Stimulated activated naive B cell treated with anti-CD40 and anti-IgM and Interleukin-4, amounts not matched to agents 10 μg/mL and 1 μg/mL and 100 μg/mL, for 72 hours (primary cell): ENCODE measurements at regions not wholly inside any gene's neighbourhood (a gene's known extent, or its start where the extent isn't known, plus 50 kb on each side); places are given as distances from the start of the nearest gene placed in this dataset.

Source experiments
- ATAC-seq, 2 donors: fragments of 150-1000 bp; cut with Tn5 transposase; replicated peaks; 2 replicates each; pipeline ENCODE4 v1.10.0; 2021; ENCODE audit warnings: moderate library complexity in 1 of 2
- DNase-seq: peaks from one replicate; pipeline ENCODE4 v3.0.0; 2021
- H3K27ac Mint-ChIP-seq: one replicate; pipeline ENCODE4 v1.8.0; 2022; ENCODE audit warnings: mild to moderate bottlenecking, mixed read lengths
- H3K27me3 Mint-ChIP-seq, 2 donors: one replicate each; pipeline ENCODE4 v1.8.0; 2022; ENCODE audit warnings: mixed read lengths in 2 of 2
- H3K36me3 Mint-ChIP-seq, 2 donors: one replicate each; pipeline ENCODE4 v1.8.0; 2022; ENCODE audit warnings: mixed read lengths in 2 of 2, mild to moderate bottlenecking in 1 of 2
- H3K4me1 Mint-ChIP-seq, 2 donors: one replicate each; pipeline ENCODE4 v1.8.0; 2022; ENCODE audit warnings: mixed read lengths in 2 of 2, mild to moderate bottlenecking in 1 of 2
- H3K4me3 Mint-ChIP-seq, 2 donors: one replicate each; pipeline ENCODE4 v1.8.0; 2022; ENCODE audit warnings: mild to moderate bottlenecking in 2 of 2, mixed read lengths in 2 of 2, moderate library complexity in 1 of 2
- H3K9me3 Mint-ChIP-seq, 2 donors: one replicate each; pipeline ENCODE4 v1.8.0; 2022; ENCODE audit warnings: mixed read lengths in 2 of 2, mild to moderate bottlenecking in 1 of 2

DNA sequence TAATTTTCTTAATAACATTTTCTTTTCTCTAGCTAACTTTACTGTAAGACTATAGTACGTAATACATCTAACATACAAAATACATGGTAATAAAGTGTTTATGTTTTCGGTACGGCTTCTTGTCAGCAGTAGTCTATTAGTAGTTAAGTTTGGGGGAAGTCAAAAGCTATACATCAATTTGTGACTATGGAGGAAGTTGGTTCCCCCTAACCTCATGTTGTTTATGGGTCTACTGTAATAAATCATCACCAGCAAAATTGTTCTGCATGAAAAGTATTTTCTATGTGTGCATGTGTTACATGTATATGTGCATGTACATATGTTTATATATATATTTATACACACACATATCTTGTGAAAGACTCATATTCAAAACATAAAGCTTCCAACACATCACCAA lies 303.0 kb downstream of the TRIB2 start:
- Mint-ChIP-seq H3K9me3 (peaks cover 0 to 4% of the 10 kb centered on the region in 2 donors), H3K4me3 (no peak overlapping the region), H3K27me3 (peaks cover 15 to 26% of the 10 kb centered on the region in 2 donors), H3K4me1 (peaks cover 1 to 8% of the 10 kb centered on the region in 2 donors), H3K27ac (no peak overlapping the region), H3K36me3 (no peaks in the 10 kb centered on the region)
- no peak for DNase-seq
- no peak for ATAC-seq

DNA sequence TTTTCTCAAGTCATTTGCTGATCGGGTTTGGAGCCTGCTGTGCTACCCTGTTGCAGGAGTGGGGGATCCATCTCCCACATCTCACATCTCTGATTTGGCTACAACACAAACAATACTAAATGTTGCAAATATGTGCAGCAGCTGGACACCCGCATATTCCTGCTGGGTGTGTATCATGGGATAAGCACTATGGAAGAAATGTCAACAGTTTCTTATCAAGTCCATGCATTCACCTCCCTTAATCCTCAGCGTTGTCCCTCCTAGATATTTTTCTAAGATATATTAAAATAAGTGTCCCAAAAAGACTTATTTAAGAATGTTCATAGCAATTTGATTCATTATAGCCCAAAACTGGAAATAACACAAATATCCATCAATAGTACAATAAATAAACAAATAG lies 303.7 kb downstream of the TRIB2 start:
- peaks cover 14 to 26% of the 10 kb centered on the region in 2 donors for H3K27me3 Mint-ChIP-seq
- DNase-seq (no peak), ATAC-seq (no peak)
- H3K4me3 Mint-ChIP-seq = no peak overlapping the region
- H3K4me1 Mint-ChIP-seq = peaks cover 1 to 8% of the 10 kb centered on the region in 2 donors
- no peaks in the 10 kb centered on the region for H3K36me3 Mint-ChIP-seq
- H3K9me3 Mint-ChIP-seq = peaks cover 0 to 4% of the 10 kb centered on the region in 2 donors
- no peak overlapping the region for H3K27ac Mint-ChIP-seq

DNA sequence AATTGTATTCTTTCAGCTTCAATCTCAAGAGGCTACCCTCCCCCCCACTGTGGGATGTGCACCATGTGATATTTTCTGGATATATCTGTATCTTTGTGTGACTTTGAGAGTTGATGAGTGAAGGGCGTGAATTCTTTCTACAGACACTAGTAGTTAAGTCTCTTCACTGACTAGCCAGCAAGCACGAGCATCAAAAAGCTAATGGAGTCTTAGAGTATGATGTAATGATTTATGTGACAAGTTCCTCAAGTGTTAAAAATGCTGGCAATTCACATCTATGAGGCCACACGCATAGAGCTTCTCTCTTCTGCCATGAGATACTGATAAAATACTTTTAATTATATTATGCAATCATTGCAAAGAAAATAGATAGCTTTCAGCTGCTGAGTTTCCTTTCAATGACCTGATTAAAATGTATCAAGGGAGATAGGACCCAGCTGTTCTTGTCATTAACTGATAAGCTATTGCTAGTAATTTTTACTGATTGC lies 304.8 kb downstream of the TRIB2 start:
- DNase-seq (no peak), ATAC-seq (no peak)
- no peak overlapping the region for H3K4me3 Mint-ChIP-seq
- H3K27ac Mint-ChIP-seq = no peak overlapping the region
- peaks cover 17 to 18% of the 10 kb centered on the region in 2 donors for H3K27me3 Mint-ChIP-seq
- H3K4me1 Mint-ChIP-seq = peaks cover 1 to 8% of the 10 kb centered on the region in 2 donors
- no peaks in the 10 kb centered on the region for H3K36me3 Mint-ChIP-seq
- H3K9me3 Mint-ChIP-seq = peaks cover 0 to 4% of the 10 kb centered on the region in 2 donors

DNA sequence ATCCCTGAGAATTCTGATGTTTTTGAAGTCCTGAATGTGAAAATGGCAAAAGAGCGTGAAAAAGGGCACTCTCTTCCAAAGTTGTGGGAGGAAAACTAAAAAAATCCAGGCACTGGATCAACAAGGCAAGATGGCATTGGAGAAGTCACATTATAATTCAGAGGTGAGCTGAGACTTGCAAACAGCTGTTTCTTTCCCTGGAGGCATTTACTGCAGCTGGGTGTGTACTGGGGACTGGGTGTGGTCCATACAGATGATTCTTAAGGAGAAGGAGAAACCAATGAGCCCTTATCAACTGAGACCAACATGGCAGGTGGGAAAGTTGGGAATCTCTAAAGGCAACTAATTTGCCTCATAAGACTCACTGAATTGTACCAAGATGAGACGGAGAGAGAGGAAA lies 313.9 kb downstream of the TRIB2 start:
- DNase-seq (no peak), ATAC-seq (no peak)
- Mint-ChIP-seq H3K4me1 (no peaks in the 10 kb centered on the region), H3K27me3 (peaks cover 2 to 22% of the 10 kb centered on the region in 2 donors), H3K9me3 (no peaks in the 10 kb centered on the region), H3K27ac (no peak overlapping the region), H3K36me3 (no peaks in the 10 kb centered on the region), H3K4me3 (no peak overlapping the region)

DNA sequence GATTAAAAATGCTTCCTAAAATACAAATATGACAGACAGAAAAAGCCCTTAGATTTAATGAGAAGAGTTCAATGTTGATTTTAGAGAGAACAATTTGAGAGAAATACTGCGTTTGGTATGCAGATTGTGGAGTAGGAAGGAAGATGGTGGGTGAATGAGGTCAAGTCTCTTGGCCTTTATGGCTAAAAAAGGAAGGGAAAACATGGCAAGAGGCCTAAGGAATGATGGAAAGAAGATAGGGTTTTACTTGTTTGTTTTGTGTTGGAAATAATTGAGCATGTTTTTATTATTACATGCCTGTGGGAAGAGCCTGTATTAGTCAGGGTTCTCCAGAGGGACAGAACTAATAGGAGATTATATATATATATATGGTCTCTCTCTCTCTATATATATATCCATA lies 318.1 kb downstream of the TRIB2 start:
- no peaks in the 10 kb centered on the region for H3K4me1 Mint-ChIP-seq
- H3K27ac Mint-ChIP-seq = no peak overlapping the region
- no peaks in the 10 kb centered on the region for H3K36me3 Mint-ChIP-seq
- no peaks in the 10 kb centered on the region for H3K9me3 Mint-ChIP-seq
- no peak for DNase-seq
- no peak for ATAC-seq
- no peak overlapping the region for H3K4me3 Mint-ChIP-seq
- peaks cover 11 to 15% of the 10 kb centered on the region in 2 donors for H3K27me3 Mint-ChIP-seq

DNA sequence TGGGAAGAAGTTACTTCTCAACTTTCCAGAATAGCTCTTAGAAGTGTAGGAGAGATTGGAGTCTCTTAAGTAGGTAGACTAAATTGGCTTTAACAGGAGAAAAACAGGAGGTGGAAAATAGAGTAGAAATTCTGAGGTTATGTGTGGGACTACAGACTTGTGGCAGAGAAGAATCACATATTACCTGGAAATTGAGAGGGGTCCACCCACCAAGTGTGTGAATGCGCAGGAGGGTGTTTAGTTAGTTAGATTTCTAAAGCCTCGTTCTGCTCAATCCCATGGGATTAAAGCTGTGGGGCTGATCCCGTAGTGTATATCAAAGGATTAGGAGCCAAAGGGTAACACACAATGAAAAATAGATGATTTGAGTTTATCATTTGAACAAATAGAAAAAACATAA lies 319.1 kb downstream of the TRIB2 start:
- ATAC-seq (no peak), DNase-seq (no peak)
- Mint-ChIP-seq H3K36me3 (peaks cover 0 to 4% of the 10 kb centered on the region in 2 donors), H3K27ac (no peak overlapping the region), H3K27me3 (peaks cover 14 to 17% of the 10 kb centered on the region in 2 donors), H3K4me1 (no peaks in the 10 kb centered on the region), H3K4me3 (no peak overlapping the region), H3K9me3 (peaks cover 3 to 4% of the 10 kb centered on the region in 2 donors)

DNA sequence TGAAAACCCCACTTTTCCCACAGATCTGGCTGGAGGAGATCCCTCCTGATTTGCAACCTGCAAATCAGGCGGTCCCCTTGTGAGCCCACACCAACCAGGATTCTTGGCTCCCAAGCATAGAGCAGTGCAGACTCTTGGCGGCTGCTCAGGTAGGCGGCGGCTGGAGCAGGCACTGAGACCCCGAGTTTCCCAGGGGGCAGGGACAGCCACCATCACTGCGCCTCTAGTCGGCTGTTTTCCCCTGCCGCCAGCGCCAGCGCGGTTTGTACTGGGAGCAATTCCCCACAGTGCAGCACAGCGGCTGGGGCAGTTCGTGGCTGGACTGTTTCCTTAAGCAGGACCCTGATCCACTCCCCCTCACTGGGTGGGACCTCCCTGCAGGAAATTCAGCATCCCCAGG lies 323.3 kb downstream of the TRIB2 start:
- Mint-ChIP-seq H3K4me3 (no peak overlapping the region), H3K9me3 (peaks cover 10 to 15% of the 10 kb centered on the region in 2 donors), H3K4me1 (no peaks in the 10 kb centered on the region), H3K36me3 (peaks cover 0 to 10% of the 10 kb centered on the region in 2 donors), H3K27ac (no peak overlapping the region), H3K27me3 (peaks cover 35 to 59% of the 10 kb centered on the region in 2 donors)
- ATAC-seq (no peak), DNase-seq (no peak)

DNA sequence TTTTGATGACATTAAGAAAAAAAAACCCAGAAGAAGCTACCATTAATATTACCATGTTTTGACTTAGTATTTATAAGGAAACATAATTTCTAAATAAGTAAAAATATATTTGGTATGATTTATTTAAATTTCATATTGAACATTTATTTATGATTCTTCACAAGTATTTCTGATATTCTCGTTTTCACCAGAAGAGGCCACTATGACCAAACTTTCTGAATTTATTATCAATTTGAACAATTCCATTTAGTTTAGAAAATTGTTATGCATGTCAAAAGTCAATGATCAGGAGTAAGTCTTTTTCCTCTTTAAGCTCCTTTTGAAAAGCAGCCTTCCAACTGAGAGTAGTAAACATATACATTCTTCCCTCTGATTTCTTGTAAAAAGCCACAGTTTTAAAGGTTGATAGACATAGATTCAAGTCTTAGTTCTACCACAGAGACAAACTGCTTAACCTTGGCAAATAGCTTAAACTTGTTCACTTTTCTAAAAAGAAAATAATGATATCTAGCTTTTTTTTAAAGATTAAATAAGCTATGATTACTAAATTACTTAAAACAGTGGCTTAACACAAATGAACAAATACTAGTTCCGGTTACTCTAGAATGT lies 329.9 kb downstream of the TRIB2 start:
- Mint-ChIP-seq H3K27me3 (peaks cover 21 to 41% of the 10 kb centered on the region in 2 donors), H3K27ac (no peak overlapping the region), H3K4me1 (no peaks in the 10 kb centered on the region), H3K36me3 (no peaks in the 10 kb centered on the region), H3K9me3 (peaks cover 0 to 6% of the 10 kb centered on the region in 2 donors), H3K4me3 (no peak overlapping the region)
- no peak for DNase-seq
- ATAC-seq = no peak

DNA sequence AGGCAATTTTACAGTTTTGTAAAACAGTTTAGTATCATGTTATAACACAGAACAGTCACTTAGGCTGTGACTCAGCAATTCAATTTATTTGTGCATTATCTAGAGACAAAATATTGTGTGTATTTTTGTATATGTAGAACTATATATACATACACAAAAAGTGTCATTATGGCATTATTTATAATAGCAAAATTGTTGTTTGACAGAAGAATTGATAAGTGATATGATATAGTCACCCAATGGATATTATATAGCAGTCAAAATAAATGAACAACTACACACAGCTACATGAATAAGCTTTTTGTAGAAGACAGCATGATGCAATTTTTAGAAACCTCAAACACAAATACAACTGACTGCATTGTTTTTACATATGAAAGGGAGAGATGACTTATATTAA lies 334.0 kb downstream of the TRIB2 start:
- DNase-seq (no peak), ATAC-seq (no peak)
- no peaks in the 10 kb centered on the region for H3K4me1 Mint-ChIP-seq
- H3K4me3 Mint-ChIP-seq = no peak overlapping the region
- no peaks in the 10 kb centered on the region for H3K9me3 Mint-ChIP-seq
- H3K27ac Mint-ChIP-seq = no peak overlapping the region
- no peaks in the 10 kb centered on the region for H3K36me3 Mint-ChIP-seq
- peaks cover 13 to 14% of the 10 kb centered on the region in 2 donors for H3K27me3 Mint-ChIP-seq

DNA sequence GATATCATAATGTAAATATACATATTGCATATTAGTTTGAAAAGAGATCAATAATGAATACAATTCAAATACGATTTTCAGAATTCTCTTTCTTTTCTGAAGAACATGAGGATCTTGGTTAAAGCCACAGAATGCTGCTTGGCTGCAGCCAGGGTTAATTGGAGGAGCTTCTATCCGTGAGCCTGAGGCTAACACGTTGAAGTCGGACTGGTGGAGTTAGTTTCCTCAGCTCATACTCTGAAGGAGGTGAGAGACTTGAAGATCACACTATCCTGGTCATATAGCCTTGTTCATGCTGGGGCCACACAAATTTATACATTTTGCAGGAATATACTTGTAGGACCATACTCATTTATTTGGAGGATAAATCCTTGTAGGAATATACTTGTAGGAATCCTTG lies 335.8 kb downstream of the TRIB2 start:
- no peaks in the 10 kb centered on the region for H3K36me3 Mint-ChIP-seq
- H3K4me3 Mint-ChIP-seq = no peak overlapping the region
- ATAC-seq (no peak), DNase-seq (no peak)
- H3K4me1 Mint-ChIP-seq = no peaks in the 10 kb centered on the region
- no peaks in the 10 kb centered on the region for H3K9me3 Mint-ChIP-seq
- peaks cover 9 to 13% of the 10 kb centered on the region in 2 donors for H3K27me3 Mint-ChIP-seq
- H3K27ac Mint-ChIP-seq = no peak overlapping the region

DNA sequence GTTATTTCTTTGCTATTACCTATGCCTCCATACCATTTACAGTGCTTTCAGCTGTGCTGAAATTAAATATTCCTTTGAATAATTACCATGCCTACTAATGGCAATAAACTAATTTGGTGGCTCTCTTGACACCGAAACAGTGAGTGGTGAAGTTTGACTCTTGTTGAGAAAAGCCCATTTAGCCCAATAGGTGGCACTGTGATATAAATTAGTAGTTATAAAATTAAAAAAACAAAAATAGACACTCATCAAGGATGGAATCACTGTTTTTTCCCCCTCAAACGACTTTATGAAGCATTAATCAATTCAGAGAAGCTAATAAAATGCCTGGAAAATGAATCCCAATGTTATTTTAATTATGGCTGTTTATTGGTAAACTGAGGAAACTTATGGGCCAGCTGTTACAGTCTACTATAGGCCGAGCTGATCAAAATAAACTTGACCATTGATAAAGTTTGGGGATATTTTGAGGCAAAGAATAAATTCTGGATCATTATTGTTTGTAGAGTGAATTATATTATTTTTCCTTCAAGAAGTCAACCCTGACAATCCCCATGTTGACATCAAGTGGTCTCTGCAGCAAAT lies 339.6 kb downstream of the TRIB2 start:
- H3K27me3 Mint-ChIP-seq = peaks cover 9 to 18% of the 10 kb centered on the region in 2 donors
- H3K4me1 Mint-ChIP-seq = no peaks in the 10 kb centered on the region
- DNase-seq (no peak), ATAC-seq (no peak)
- H3K36me3 Mint-ChIP-seq = no peaks in the 10 kb centered on the region
- H3K9me3 Mint-ChIP-seq = no peaks in the 10 kb centered on the region
- H3K4me3 Mint-ChIP-seq = no peak overlapping the region
- H3K27ac Mint-ChIP-seq = no peak overlapping the region

DNA sequence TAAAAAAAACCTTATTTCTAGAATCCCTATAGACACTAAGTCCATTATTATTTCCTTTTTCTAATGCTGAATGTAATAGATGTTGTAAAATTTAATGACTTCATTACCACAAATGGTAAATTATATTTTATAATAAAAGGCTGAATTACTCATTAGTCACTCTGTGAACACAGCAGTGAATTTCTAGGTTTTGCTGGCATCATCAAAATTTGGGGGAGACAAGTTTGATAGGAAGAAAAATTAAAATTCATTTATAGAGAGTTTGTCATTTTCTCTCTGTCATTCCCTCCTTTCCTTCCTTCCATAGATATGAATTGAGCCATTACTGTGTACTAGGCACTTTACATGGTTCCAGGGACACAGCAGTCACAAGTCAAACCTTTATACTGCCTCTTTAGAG lies 340.9 kb downstream of the TRIB2 start:
- H3K36me3 Mint-ChIP-seq = no peaks in the 10 kb centered on the region
- H3K27ac Mint-ChIP-seq = no peak overlapping the region
- no peak for ATAC-seq
- H3K9me3 Mint-ChIP-seq = no peaks in the 10 kb centered on the region
- H3K4me1 Mint-ChIP-seq = no peaks in the 10 kb centered on the region
- peaks cover 9 to 18% of the 10 kb centered on the region in 2 donors for H3K27me3 Mint-ChIP-seq
- no peak for DNase-seq
- H3K4me3 Mint-ChIP-seq = no peak overlapping the region

DNA sequence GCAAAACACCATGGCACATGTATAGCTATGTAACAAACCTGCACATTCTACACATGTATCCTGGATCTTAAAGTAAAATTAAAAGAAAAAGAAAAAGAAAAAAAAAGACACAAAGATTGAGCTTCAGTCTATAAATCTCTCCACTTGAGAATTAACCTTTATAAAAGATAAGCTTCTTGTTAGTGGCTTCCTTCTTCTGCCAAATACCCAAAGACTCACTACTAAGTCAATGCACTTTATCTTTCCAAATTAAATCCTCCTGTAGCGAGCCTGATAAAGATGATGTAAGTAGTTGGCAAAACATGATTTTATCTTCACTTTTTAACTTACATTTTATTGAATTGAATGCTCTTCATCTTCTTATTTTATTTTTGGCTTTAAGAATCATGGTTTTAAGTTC lies 349.9 kb downstream of the TRIB2 start:
- no peaks in the 10 kb centered on the region for H3K4me1 Mint-ChIP-seq
- DNase-seq (no peak), ATAC-seq (no peak)
- no peaks in the 10 kb centered on the region for H3K9me3 Mint-ChIP-seq
- no peak overlapping the region for H3K27ac Mint-ChIP-seq
- peaks cover 22 to 36% of the 10 kb centered on the region in 2 donors for H3K27me3 Mint-ChIP-seq
- H3K4me3 Mint-ChIP-seq = no peak overlapping the region
- no peaks in the 10 kb centered on the region for H3K36me3 Mint-ChIP-seq

DNA sequence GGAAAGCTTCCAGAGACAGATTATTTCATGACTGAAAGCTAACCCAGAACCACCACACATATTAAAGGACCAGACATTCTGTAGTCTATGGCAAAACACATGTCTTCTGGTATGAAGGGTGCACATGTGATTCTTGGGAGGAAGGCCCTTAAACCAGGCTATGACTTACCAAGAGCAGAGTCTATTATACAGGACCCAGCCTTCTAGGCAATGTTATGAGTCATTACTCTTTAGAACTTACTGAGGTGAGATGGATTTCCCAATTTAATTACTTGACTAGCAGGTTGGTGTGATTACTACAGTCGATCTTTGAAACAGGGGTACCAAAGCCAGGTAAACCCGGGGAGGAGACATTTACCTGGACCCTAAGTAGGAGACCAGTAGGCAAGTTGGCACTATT lies 350.8 kb downstream of the TRIB2 start:
- ATAC-seq (no peak), DNase-seq (no peak)
- no peaks in the 10 kb centered on the region for H3K4me1 Mint-ChIP-seq
- no peaks in the 10 kb centered on the region for H3K36me3 Mint-ChIP-seq
- no peak overlapping the region for H3K4me3 Mint-ChIP-seq
- peaks cover 25 to 36% of the 10 kb centered on the region in 2 donors for H3K27me3 Mint-ChIP-seq
- peaks cover 0 to 2% of the 10 kb centered on the region in 2 donors for H3K9me3 Mint-ChIP-seq
- H3K27ac Mint-ChIP-seq = no peak overlapping the region

DNA sequence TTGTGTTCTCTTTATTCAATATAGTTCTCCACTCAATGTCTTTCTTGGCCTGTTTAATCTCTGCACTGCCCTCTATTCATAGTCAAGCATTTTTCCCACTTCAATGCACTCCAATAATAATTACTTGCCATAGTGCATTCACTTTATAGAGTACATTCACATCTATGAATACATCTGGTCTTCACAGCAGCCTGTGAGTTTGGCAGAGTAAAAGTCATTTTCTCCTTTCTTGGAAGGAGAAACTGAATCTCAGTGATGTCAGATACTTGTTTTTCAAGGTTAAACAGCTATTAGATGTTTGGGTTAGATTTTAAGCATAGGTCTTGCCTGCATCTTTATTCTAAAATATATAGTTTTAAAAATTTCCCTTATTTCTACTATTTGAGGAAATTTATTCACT lies 373.2 kb downstream of the TRIB2 start:
- H3K9me3 Mint-ChIP-seq = no peaks in the 10 kb centered on the region
- no peak overlapping the region for H3K27ac Mint-ChIP-seq
- no peaks in the 10 kb centered on the region for H3K36me3 Mint-ChIP-seq
- H3K27me3 Mint-ChIP-seq = peaks cover 16 to 42% of the 10 kb centered on the region in 2 donors
- no peak for ATAC-seq
- no peaks in the 10 kb centered on the region for H3K4me1 Mint-ChIP-seq
- DNase-seq = no peak
- H3K4me3 Mint-ChIP-seq = no peak overlapping the region
